Epithelial cell of proximal tubule (primary cell): ENCODE measurements at regions not wholly inside any gene's neighbourhood (a gene's known extent, or its start where the extent isn't known, plus 50 kb on each side); places are given as distances from the start of the nearest gene placed in this dataset.
"Not testable (repeated sequence)": the region's sequence is repeated elsewhere in the genome, so short reads cannot be mapped to it uniquely, and the experiment has no call there.

ENCODE experiments used
- DNase-seq: peaks from one replicate; pipeline ENCODE4 v3.0.0-alpha.2; 2011; ENCODE audit warnings: low read depth
- H3K4me3 ChIP-seq: 2 replicates; pipeline ENCODE4 v1.5.1; 2011; ENCODE audit warnings: low read depth, mild to moderate bottlenecking, low read length
- TF ChIP-seq, protein P1 (sequence below): conservative IDR thresholded peaks from 2 replicates; pipeline ENCODE4 v1.5.1; 2012; ENCODE audit warnings: low read depth, mild to moderate bottlenecking, low read length

DNA sequence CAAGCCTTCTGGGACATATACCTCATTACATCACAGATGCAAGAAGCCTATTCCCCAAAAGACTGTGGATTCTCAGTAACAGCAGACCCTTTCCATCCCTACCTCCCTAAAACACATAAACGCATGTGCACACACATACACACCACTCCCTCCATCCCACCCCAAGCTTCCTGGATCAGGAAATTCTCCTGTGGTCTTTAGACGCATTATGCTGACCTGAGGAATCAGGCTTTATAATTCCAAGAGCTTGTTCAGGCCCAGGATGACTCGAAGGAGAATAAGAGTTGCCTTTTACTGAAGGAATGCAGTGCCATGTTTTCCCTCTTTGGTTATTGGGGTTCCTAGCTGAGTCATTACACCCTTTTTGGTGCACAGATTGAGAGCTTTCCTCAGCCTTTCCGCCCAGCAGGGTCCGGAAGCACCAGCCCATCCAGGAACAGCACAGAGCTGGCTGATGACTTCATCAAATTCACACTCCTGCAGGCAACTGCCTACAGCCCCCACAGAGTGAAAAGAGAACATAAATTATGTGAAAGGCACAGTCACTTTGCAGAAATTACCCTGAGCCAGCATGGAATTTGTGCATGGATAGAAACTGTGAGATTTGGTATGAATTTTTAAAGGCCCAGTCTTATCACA is 385.0 kb upstream of the TRPC7 start:
- no peak overlapping the region for H3K4me3 ChIP-seq
- no peak for DNase-seq
- TF ChIP-seq, protein P1, sequence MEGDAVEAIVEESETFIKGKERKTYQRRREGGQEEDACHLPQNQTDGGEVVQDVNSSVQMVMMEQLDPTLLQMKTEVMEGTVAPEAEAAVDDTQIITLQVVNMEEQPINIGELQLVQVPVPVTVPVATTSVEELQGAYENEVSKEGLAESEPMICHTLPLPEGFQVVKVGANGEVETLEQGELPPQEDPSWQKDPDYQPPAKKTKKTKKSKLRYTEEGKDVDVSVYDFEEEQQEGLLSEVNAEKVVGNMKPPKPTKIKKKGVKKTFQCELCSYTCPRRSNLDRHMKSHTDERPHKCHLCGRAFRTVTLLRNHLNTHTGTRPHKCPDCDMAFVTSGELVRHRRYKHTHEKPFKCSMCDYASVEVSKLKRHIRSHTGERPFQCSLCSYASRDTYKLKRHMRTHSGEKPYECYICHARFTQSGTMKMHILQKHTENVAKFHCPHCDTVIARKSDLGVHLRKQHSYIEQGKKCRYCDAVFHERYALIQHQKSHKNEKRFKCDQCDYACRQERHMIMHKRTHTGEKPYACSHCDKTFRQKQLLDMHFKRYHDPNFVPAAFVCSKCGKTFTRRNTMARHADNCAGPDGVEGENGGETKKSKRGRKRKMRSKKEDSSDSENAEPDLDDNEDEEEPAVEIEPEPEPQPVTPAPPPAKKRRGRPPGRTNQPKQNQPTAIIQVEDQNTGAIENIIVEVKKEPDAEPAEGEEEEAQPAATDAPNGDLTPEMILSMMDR = no peak

DNA sequence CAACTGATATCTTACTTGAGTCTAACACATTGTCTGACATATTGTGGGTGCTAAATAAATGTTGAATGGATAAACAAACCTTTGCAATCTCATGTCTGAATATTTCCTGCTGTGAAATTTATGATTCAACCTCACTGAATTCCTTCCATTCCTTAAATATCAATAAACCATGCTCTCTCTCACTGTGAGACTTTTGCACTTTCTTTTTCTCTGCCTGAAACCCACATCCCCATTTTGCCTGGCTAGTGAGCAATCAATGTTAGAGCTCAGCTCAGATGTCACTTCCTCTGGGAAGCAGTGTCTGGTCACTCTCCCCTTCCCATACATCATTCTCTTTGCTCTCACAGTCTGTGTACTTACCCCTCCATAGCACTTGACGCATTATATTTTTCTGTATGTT is 383.7 kb upstream of the TRPC7 start:
- DNase-seq = no peak
- TF ChIP-seq, protein P1 = no peak
- H3K4me3 ChIP-seq = no peak overlapping the region

DNA sequence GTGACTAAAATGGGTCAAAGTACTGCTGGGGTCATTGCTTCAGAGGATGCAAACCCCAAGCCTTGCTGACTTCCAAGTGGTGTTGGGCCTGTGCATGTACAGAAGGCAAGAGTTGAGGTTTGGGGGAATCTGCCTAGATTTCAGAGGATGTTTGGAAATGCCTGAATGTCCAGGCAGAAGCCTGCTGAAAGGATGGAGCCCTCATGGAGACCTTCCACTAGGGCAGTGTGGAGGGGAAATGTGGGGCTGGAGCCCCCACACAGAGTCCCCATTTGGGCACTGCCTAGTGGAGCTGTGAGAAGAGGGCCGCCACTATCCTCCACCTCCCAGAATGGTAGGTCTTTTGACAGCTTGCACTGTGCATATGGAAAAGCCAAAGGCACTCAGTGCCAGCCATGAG is 377.7 kb upstream of the TRPC7 start:
- no peak overlapping the region for H3K4me3 ChIP-seq
- DNase-seq = no peak
- TF ChIP-seq, protein P1 = no peak

- TF ChIP-seq, protein P1 = no peak
- no peak for DNase-seq
- H3K4me3 ChIP-seq = no peak overlapping the region
Measured at GRCh38 chr5:136740228-136740627, 374.9 kb upstream of the TRPC7 start.

DNA sequence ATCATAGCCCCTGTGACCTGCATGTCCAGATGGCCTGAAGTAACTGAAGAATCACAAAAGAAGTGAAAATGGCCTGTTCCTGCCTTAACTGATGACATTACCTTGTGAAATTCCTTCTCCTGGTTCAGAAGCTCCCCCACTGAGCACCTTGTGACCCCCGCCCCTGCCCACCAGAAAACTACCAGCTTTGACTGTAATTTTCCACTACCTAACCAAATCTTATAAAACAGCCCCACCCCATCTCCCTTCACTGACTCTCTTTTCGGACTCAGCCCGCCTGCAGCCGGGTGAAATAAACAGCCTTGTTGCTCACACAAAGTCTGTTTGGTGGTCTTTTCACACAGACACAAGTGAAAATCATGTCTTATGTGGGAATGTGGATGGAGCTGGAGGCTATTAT is 373.9 kb upstream of the TRPC7 start:
- DNase-seq, H3K4me3 ChIP-seq: not testable (repeated sequence)

- H3K4me3 ChIP-seq = no peak overlapping the region
- TF ChIP-seq, protein P1 = no peak
- no peak for DNase-seq
Measured at GRCh38 chr5:136738829-136739228, 373.5 kb upstream of the TRPC7 start.

DNA sequence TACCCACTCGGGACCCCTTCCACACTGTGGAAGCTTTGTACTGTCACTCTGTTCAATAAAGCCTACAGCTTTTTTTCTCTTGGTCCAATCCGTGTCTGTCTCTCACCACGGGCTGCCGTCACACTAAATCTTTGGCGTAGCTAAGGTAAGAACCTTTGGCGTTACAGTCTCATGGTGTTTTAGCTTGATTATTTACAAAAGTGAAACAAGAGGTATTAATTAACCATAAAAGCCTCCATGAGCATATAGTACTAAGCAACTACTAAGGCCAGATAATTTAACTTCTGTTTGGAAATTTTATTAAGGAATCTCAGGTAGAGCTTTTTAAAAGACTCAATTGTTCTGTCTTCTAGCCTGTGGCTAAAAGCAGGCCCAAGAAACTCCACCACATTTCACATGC is 370.7 kb upstream of the TRPC7 start:
- no peak for DNase-seq
- TF ChIP-seq, protein P1 = no peak
- no peak overlapping the region for H3K4me3 ChIP-seq

DNA sequence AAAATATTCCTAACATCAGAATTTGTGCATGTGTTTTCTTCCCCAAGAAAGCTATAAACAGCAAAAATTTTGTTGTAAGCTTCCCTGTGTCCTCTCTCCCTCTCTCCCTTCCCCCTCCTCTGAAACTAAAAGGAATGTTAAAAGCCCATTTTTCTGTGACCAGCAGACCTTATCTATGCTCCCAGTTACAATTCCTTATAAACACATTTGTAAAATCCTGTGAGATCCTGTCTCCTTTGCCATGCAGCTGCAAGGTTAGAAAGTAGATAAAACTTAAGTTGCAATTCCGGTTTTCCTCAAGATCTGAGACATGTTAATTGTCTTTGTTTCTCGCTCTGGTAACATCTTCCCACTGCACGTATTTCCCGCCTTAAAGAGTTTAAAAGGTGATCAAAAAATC is 370.3 kb upstream of the TRPC7 start:
- DNase-seq, H3K4me3 ChIP-seq: not testable (repeated sequence)
